ENCODE measurements at regions not wholly inside any gene's neighbourhood (a gene's known extent, or its start where the extent isn't known, plus 50 kb on each side); places are given as distances from the start of the nearest gene placed in this dataset.
"Not testable (repeated sequence)": the region's sequence is repeated elsewhere in the genome, so short reads cannot be mapped to it uniquely, and the experiment has no call there.

GRCh38 chr10:84701370-84701720, 373.0 kb downstream of the CCSER2 start:
- DNase-seq (ENCODE audit: low read depth) = no peak

- DNase-seq (ENCODE audit: low read depth) = no peak
Observed at GRCh38 chr10:84704101-84704500, 375.7 kb downstream of the CCSER2 start.

GRCh38 chr10:84706431-84706830, 378.0 kb downstream of the CCSER2 start:
- DNase-seq (ENCODE audit: low read depth) = no peak

DNA sequence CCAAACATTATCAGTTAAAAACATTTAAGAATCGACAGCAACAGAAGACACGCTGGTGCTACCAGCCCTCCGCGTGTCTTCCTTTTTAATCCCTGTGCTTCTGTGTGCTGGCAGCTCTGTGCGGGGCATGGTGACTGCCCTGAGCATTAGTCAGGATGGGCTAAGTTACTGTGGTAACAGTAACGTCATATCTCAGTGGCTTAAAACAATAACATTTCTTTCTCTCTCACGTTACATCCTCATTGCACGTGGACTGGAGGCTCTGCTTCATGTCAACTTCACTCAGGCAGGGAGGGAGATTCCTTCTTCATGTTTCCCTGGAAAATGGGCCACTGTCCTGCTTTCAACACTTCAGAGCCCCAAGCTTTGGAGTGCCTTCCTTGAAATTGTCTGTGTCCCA, 378.5 kb downstream of the CCSER2 start:
- DNase-seq (ENCODE audit: low read depth) = peak; percentile 1

DNA sequence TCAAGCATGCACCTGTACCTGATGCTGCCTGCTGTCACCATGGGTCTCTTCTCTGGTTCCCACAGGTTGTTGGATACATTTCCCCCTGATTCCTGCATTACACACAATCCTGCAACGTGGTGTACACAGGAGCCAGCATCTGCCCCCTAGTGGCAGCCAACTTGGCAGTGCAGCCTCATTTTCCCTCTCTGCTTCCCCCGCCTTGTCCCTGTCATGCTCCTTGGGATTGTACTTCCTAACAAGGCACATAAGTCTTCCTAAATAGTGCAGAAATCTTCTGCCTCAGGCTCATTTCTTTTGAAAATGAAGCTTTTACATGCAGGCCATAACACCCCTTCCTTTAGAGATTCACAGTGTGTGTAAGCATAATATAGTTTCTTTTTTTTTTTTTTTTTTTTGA, 387.5 kb downstream of the CCSER2 start:
- DNase-seq (ENCODE audit: low read depth) = peak; percentile 18

- no peak for DNase-seq (ENCODE audit: low read depth)
Observed at GRCh38 chr10:84718877-84719616, 390.7 kb downstream of the CCSER2 start.

DNA sequence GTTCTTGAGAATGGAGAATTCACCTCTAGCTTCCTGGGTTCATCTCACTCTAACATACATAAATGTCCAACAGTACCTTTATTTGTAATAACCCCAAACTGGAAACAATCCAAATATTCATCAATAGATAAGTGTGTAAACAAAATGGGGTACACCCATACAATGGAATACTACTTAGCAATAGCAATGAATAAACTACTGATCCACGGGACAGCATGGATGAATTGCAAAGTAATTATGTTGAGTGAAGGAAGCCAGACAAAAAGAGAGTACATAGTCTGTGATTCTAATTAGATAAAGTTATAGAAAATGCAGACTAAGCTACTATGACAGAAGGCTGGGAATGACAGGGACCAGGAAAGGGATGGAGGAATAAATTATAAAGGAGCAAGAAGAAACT, 391.3 kb downstream of the CCSER2 start:
- no peak for DNase-seq (ENCODE audit: low read depth)

DNA sequence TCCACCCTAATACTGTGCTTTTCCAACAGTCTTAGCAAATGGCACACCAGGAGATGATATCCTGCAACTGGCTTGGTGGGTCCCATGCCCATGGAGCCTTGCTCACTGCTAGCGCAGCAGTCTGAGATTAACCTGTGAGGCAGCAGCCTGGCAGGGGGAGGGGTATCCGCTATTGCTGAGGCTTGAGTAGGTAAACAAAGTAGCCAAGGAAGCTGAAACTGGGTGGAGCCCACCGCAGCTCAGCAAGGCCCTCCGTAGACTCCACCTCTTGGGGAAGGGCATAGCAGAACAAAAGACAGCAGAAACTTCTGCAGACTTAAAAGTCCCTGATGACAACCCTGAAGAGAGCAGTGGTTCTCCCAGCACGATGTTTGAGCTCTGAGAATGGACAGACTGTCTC, 399.0 kb downstream of the CCSER2 start:
- DNase-seq (ENCODE audit: low read depth) = no peak

DNA sequence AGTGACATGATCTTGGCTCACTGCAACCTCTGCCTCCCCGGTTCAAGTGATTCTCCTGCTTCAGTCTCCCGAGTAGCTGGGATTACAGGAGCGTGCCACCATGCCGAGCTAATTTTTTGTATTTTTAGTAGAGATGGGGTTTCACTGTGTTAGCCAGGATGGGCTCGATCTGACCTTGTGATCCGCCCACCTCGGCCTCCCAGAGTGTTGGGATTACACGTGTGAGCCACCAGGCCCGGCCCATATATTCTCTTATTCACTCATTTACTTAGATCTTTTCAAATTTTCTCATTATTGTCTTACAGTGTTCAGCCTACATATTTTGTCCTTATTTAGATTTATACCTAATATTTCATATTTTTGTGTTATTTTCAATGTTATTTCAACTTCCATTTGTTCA, 410.7 kb downstream of the CCSER2 start:
- not testable (repeated sequence) for DNase-seq (ENCODE audit: low read depth)

GRCh38 chr10:84739641-84740040, 411.3 kb downstream of the CCSER2 start:
- no peak for DNase-seq (ENCODE audit: low read depth)

- DNase-seq (ENCODE audit: low read depth) = peak; percentile 2
Observed at GRCh38 chr10:84743483-84743882, 415.1 kb downstream of the CCSER2 start.

DNA sequence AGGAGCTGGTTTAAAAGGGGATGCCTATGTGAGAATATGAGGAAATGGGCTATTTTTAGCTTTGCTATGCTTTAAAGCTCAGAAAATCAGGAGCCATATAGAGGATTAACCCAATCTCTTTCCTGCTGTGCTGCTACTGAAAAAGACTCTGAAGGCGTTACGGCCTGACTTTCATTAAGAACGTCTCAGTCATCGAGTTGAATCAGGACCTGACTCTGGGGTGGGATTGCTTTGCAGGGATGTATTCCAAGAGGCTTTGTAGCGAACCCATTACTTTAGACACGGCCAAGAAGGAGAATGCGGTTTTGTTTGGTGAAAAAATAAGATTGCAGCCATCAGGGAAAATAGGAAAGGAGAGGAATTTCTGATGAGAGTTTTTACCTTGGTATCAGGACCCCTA, 426.9 kb downstream of the CCSER2 start:
- no peak for DNase-seq (ENCODE audit: low read depth)

DNA sequence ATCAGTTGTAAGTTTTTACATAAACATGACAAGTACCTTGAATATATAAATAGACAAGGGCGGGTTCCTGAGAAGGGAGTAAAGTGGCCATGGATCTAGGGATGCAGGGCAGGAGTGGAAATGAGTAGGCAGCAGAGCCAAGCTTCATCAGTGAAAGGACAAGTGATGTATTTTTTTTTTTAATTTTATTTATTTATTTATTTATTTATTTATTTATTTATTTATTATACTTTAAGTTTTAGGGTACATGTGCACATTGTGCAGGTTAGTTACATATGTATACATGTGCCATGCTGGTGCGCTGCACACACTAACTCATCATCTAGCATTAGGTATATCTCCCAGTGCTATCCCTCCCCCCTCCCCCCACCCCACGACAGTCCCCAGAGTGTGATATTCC, 428.3 kb downstream of the CCSER2 start:
- DNase-seq (ENCODE audit: low read depth) = not testable (repeated sequence)

- DNase-seq (ENCODE audit: low read depth) = not testable (repeated sequence)
Observed at GRCh38 chr10:84761994-84762614, 433.7 kb downstream of the CCSER2 start.

DNA sequence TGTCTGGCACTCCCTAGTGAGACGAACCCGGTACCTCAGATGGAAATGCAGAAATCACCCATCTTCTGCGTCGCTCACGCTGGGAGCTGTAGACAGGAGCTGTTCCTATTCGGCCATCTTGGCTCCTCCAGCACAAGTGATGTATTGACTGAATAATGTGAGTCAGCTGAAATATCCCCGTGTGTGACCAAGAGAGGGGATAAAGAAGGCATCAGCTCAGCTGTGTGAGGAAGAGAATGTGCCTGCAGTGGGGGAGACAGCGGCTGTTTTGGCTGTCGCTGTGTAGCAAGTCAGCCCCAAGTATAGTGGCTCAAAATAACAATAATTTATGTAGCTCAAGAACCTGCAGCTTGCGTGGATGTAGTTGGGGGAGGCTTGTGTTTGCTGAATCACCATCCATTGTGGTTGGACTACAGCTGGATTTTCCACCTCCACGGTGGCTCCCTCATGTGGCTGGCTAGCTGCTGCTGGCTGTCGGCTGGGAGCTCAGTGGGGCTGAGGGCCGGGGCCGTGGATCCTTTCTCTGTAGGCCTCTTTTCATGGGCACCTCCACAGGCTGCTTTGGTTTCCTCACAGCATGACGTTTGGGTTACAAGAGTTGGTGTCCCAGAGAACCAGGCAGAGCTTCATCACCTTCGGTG, 434.5 kb downstream of the CCSER2 start:
- DNase-seq (ENCODE audit: low read depth) = no peak

DNA sequence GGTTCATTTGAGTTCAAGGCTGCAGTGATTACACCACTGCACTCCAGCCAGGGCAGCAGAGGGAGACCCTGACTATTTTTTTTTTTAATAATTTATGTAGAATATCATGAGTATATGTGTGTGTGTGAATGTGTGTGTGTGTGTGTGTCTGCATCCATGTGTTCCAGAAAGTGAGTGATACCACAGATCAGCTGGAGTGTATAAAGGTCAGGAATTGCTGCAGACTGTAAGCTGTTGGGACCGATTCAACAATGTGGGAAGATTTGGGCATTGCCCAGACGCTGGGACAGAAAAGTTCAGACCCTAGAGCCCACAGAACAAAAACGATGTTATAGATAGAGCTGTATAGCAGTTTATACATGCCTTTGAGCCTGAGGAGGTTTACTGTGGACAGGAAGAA, 435.6 kb downstream of the CCSER2 start:
- no peak for DNase-seq (ENCODE audit: low read depth)

GRCh38 chr10:84765086-84765485, 436.7 kb downstream of the CCSER2 start:
- no peak for DNase-seq (ENCODE audit: low read depth)

GRCh38 chr10:84765656-84766055, 437.3 kb downstream of the CCSER2 start:
- DNase-seq (ENCODE audit: low read depth) = no peak

- no peak for DNase-seq (ENCODE audit: low read depth)
Observed at GRCh38 chr10:84766923-84767322, 438.5 kb downstream of the CCSER2 start.

DNA sequence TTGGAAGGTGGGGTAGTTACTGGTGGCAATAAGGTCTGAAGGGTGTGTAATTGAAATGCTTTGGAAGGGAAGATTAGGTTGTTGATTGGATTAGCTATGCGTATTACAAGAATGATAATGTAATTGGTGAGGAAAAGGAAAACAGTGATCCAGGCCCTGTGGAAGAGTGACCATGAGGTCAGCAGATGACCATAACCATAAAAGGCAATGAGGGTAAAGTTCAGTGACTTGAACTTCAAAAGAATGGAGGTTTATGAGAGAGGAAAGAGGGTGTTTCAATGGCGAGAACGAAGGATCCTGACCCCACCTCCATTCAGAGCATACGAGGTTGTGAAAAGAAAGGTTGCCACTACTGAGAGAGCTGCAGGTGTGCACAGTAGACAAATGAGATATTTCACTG, 439.7 kb downstream of the CCSER2 start:
- DNase-seq (ENCODE audit: low read depth) = no peak

- no peak for DNase-seq (ENCODE audit: low read depth)
Observed at GRCh38 chr10:84770824-84771223, 442.4 kb downstream of the CCSER2 start.

DNA sequence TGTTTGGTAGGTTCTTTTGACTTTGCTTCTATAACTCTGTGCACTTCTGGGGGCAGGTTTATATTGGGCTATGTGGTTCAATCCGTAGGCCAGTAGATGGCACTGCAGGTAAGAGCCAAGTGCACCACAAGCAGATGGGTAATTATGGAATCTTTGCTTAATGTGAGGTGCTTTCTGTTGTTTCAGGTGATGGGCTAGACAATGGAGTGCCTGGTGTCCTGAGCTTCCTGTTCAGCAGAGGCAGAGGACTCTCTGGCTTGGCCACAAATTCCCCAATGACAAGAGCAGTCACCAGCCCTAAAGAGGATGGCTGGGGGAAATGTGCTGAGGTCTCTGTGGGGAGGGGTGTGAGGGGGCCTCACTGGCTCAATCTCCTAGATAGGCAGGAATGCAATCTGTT, 455.0 kb downstream of the CCSER2 start:
- DNase-seq (ENCODE audit: low read depth) = peak; percentile 36

- DNase-seq (ENCODE audit: low read depth) = peak; percentile 1
Observed at GRCh38 chr10:84783909-84784308, 455.5 kb downstream of the CCSER2 start.

Data from M059J (cell line).